Right renal pelvis (tissue), 4 donors: ENCODE measurements at regions not wholly inside any gene's neighbourhood (a gene's known extent, or its start where the extent isn't known, plus 50 kb on each side); places are given as distances from the start of the nearest gene placed in this dataset.
"Not testable (repeated sequence)": the region's sequence is repeated elsewhere in the genome, so short reads cannot be mapped to it uniquely, and the experiment has no call there.

Source experiments
- DNase-seq, 4 donors: peaks; one replicate each; pipeline ENCODE4 v3.0.0-alpha.2; 2013; ENCODE audit warnings: low read depth in 4 of 4, low spot score in 3 of 4, missing footprints in 1 of 4

DNA sequence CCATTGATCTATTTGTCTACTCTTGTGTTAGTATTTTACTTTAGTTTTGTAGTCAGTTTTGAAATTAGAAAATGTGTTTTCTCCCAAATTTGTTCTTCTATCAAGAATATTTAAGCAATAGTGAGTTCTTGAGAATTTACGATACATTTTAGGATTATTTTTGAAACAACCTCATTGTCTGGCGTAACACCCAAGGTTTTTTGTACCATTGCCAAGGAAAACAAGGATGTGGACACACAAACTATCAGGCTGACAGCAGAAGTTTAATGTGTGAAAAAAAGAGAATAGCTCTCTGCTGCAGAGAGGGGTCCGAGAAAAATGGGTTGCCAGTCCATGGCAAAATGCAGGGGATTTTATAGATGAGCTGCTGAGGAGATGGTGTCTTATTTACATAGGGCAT is 865.1 kb upstream of the CNTN5 start:
- no peak for DNase-seq

DNA sequence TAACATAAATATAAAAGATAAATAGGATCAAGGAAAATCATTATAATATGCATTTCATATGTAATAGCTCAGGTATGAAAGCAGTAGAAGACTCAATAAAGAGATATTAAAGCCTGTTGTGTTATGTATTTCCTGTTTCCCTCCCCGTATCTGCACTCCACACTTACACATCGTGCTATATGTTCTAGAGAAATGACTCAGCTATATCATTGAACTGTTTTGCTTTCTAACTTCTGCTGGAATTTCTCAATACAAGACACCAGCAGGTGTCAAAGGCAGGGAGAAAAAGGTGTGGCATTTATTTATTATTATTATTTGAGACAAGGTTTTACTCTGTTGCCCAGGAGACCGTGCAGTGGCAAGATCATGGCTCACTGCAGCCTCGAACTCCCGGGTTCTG is 842.8 kb upstream of the CNTN5 start:
- no peak for DNase-seq

DNA sequence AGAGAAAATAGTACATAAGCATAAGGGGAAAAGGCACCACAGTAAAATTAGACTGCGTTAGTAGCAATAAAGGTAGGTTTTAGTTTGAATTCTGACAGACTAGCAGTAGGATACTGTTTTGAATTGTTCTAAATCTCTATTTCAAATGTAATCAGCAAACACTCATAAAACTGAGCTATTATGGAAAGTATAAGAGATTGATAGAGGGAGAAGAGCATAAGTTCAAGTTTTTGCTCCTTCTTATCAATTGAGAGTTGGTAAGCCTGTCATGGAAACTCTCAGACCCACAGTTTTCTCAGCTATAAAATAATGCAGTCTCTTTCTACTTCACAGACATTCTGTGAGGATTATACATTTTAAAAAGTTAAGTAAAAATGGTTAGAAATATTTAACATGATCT is 840.2 kb upstream of the CNTN5 start:
- no peak for DNase-seq

DNA sequence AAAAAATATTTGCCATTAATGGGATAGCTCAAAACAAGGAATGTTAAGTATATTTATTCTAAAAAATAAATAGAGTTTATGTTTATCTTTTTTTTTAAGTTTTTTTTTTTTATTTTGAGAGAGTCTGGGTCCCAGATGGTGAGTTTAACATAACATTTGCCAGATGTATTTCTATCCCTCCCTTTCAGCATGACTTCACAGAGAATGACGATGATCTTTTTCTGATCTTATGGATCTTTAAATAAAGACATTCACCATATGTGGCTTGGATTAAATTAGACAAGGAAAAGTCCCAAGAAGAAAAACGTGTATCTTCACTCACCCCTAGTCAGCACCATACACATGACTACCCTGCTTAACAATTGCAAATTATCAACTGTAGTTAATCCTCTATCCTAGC is 839.8 kb upstream of the CNTN5 start:
- DNase-seq: no peak

DNA sequence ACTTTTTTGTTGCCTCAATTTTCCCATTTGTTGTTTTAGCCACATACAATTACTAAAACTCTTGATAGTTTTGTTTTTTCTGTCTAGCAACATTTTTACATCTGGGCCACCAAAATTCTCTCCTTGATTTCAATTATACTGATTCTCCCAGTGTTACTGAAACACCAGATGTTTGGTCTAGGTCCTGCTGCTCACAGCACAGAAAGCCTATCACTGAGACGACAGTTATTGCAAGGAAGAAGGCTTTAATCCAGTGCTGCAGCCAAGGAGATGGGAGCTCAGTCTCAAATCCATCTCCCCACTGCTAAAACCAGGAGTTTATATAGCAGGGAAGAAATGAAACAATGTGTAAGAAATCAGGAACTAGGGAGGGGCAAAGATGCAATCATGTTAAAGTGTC is 837.7 kb upstream of the CNTN5 start:
- no peak for DNase-seq

GRCh38 chr11:98185245-98185644 is 835.5 kb upstream of the CNTN5 start:
- DNase-seq: no peak

GRCh38 chr11:98194611-98195010 is 826.1 kb upstream of the CNTN5 start:
- DNase-seq: no peak

GRCh38 chr11:98195300-98195699 is 825.4 kb upstream of the CNTN5 start:
- no peak for DNase-seq

- no peak for DNase-seq
Measured at GRCh38 chr11:98207086-98207485, 813.7 kb upstream of the CNTN5 start.

GRCh38 chr11:98227278-98227677 is 793.5 kb upstream of the CNTN5 start:
- DNase-seq: no peak

DNA sequence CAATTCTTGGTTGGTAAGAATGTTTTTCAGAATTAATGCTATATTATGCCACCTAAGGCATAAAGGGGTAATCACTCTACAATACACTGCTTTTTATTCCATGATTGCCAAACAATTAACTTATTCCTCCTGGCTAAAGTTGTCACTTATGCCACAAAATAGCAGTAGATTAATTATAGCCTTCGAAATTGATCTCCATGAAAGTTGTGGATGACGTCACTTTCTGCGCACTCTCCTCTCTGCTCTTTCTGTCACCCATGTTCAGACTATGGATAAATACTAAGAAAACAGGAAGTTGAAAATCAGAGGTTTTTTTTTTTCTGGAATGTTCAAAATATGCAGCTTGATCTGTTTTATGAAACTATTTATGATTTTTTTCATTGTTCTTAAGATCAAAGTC is 790.1 kb upstream of the CNTN5 start:
- DNase-seq: no peak

GRCh38 chr11:98234698-98235097 is 786.1 kb upstream of the CNTN5 start:
- DNase-seq: no peak

- DNase-seq: no peak
Measured at GRCh38 chr11:98243897-98244296, 776.9 kb upstream of the CNTN5 start.

DNA sequence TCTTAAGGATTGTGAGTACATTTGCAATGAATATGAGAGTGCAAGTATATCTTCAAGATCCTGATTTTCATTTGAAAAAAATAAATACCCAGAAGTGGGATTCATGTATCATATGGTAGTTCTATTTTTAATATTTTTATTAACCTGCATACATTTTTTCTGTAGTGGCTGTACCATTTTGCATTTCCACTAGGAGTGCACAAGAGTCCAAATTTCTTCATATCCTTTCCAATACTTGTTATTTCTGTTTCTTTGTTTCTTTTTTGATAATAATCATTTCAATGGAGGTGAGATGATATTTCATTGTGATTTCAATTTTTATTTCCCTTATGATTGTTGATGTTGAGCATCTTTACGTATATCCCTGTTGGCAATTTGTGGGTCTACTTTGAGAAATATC is 759.8 kb upstream of the CNTN5 start:
- DNase-seq: no peak

DNA sequence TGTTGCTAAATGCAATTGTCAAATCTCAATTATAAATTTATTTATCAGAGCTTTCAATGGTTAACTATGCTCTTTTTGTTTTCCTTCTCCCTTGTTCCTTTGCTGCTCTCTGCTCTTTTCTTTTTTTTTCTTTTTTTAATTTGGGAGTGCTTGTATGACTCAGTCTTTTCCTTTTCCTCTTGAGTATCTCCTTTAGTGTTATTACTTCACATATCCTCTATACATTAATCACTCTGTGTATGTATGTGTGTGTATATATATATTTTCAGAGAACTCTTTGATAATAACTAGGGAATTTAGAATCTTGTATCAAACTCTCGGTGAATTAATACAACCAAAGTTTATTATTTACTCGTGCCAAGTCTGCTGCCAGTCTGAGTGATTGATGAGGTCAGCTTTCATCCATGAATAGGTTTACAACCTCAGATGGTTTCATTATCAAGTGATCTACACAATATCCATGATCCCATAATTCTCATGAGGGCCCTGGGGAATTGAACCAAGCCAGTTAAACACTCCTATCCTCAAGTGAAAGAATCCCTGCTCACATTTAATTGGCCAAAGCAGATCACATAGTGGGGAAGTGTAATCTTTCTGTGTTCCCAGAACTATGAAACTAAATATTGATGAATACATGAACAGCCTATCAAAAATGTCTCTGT is 743.4 kb upstream of the CNTN5 start:
- no peak for DNase-seq

GRCh38 chr11:98289617-98290263 is 731.0 kb upstream of the CNTN5 start:
- DNase-seq: no peak

DNA sequence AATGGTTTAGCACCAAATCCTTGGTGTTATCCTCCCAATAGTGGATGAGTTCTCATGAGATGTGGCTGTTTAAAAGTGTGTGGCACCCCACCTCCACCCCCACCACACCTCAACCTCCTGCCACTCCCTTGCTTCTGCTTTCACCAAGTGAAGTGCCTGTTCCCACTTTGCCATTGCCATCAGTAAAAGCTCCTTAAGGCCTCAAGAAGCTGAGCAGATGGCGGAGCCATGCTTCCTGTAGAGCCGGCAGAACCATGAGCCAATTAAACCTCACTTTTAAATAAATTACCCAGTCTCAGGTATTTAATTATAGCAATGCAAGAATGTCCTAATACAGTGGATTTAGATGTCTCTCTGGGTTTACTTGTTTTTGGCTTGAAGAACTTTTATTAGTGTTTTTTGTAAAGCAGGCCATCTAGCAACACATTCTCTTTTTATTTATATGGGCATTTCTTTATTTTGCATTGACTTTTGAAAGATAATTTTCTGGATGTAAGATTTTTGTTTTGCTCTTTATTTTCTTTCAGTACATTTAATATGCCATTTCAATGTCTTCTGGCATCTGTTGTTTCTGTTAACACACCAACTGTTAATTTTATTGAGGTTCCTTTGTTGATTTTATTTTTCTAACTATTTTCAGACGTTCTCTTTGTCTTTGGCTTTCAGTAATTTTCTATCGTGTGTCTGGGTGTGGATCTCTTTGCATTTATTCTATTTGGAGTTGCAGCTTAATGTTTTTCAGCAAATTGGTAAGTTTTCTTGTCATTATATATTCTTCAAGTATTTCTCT is 724.5 kb upstream of the CNTN5 start:
- DNase-seq: no peak

DNA sequence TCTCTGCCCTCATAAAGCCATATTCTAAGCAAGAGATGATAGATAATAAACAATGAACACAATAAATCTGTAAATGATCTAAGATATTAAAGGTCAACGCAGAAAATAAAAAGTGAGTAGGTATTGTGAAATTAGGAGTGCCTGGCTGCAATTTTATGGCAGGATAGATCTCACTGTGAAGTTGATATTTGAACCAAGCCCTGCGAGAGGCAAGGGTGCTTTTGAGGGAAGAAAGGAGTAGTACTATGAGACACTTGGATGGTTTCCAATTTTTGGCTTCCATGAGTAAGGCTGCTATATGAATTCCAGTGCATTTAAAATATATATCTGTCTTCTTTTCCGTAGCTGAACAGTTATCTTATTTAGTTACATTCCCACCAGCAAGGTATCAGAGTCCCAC is 720.0 kb upstream of the CNTN5 start:
- no peak for DNase-seq

- DNase-seq: no peak
Measured at GRCh38 chr11:98307827-98308491, 712.8 kb upstream of the CNTN5 start.

DNA sequence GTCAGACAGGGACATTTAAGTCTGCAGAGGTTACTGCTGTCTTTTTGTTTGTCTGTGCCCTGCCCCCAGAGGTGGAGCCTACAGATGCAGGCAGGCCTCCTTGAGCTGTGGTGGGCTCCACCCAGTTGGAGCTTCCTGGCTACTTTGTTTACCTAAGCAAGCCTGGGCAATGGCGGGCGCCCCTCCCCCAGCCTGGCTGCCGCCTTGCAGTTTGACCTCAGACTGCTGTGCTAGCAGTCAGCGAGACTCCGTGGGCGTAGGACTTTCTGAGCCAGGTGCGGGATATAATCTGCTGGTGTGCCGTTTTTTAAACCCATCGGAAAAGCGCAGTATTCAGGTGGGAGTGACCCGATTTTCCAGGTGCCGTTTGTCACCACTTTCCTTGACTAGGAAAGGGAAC is 690.4 kb upstream of the CNTN5 start:
- not testable (repeated sequence) for DNase-seq

DNA sequence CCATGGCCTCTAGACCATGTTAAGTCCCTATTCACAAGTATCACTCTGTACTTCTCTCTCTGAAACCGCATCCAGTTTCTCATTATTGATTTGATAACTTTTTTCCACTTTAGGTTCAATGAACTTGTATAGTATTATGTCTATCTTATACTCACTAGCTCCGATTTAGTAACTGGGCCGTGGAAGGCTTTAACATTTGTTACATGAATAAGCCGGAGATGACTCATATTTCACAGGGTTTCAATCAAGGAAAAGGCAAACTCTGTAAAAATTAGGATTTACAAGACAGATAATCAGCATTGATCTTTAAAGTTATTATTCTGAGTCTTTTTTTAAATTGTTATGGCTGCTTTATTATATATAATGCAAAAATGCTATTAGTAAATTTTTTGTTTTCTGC is 662.2 kb upstream of the CNTN5 start:
- no peak for DNase-seq
